Epithelial cell of proximal tubule (primary cell): ENCODE measurements at regions not wholly inside any gene's neighbourhood (a gene's known extent, or its start where the extent isn't known, plus 50 kb on each side); places are given as distances from the start of the nearest gene placed in this dataset.
A peak's percentile ranks its signal among the peaks of the same experiment; 100 is the strongest.
"Not testable (repeated sequence)": the region's sequence is repeated elsewhere in the genome, so short reads cannot be mapped to it uniquely, and the experiment has no call there.

Experiments used
- DNase-seq: peaks from one replicate; pipeline ENCODE4 v3.0.0-alpha.2; 2011; ENCODE audit warnings: low read depth
- H3K4me3 ChIP-seq: 2 replicates; pipeline ENCODE4 v1.5.1; 2011; ENCODE audit warnings: low read depth, mild to moderate bottlenecking, low read length
- TF ChIP-seq, protein P1 (sequence below): conservative IDR thresholded peaks from 2 replicates; pipeline ENCODE4 v1.5.1; 2012; ENCODE audit warnings: low read depth, mild to moderate bottlenecking, low read length

DNA sequence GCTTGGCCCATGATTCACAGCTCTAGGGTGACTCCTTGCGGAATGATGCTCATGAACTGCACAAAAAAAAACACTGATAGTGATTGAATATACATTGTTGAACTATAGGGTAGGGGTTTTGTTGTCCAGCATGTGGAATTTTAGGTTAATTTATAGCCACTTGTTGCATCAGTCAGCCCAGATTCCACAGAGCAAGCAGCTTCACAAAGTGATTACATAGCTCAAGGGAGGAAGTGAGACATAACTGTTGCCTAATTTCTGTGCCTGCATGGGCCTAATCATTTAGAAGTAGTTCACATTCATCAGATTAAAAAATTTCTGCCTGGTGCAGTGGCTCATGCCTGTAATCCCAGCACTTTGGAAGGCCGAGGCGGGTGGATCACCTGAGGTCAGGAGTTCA lies 142.2 kb upstream of the ZNF722 start:
- not testable (repeated sequence) for DNase-seq, H3K4me3 ChIP-seq

DNA sequence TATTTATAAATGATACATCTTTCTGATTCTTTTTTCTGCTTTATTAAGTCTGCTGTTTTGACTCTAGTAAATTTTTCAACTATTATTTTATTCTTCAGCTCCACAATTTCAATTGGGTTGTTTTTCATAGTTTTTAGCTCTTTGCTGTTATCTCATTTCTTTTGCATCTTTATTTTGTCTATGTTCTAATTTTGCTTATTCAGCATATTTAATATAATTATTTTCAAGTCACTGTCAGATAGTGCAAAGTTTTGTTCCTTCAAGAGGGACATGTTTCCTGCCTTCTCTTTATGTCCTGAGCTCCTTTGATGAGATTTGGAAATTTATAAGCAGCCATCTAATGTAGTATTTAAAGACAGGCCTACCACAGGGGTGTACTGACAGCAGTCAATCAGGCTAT lies 131.5 kb upstream of the ZNF722 start:
- no peak overlapping the region for H3K4me3 ChIP-seq
- DNase-seq, result no peak
- TF ChIP-seq, protein P1, sequence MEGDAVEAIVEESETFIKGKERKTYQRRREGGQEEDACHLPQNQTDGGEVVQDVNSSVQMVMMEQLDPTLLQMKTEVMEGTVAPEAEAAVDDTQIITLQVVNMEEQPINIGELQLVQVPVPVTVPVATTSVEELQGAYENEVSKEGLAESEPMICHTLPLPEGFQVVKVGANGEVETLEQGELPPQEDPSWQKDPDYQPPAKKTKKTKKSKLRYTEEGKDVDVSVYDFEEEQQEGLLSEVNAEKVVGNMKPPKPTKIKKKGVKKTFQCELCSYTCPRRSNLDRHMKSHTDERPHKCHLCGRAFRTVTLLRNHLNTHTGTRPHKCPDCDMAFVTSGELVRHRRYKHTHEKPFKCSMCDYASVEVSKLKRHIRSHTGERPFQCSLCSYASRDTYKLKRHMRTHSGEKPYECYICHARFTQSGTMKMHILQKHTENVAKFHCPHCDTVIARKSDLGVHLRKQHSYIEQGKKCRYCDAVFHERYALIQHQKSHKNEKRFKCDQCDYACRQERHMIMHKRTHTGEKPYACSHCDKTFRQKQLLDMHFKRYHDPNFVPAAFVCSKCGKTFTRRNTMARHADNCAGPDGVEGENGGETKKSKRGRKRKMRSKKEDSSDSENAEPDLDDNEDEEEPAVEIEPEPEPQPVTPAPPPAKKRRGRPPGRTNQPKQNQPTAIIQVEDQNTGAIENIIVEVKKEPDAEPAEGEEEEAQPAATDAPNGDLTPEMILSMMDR, result no peak

DNA sequence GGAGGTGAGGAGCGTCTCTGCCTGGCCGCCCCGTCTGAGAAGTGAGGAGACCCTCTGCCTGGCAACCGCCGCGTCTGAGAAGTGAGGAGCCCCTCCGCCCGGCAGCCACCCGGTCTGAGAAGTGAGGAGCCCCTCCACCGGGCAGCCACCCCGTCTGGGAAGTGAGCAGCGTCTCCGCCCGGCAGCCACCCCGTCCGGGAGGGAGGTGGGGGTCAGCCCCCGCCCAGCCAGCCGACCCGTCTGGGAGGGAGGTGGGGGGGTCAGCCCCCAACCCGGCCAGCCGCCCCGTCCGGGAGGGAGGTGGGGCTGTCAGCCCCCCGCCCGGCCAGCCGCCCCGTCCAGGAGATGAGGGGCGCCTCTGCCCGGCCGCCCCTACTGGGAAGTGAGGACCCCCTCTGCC lies 124.4 kb upstream of the ZNF722 start:
- DNase-seq, H3K4me3 ChIP-seq: not testable (repeated sequence)

DNA sequence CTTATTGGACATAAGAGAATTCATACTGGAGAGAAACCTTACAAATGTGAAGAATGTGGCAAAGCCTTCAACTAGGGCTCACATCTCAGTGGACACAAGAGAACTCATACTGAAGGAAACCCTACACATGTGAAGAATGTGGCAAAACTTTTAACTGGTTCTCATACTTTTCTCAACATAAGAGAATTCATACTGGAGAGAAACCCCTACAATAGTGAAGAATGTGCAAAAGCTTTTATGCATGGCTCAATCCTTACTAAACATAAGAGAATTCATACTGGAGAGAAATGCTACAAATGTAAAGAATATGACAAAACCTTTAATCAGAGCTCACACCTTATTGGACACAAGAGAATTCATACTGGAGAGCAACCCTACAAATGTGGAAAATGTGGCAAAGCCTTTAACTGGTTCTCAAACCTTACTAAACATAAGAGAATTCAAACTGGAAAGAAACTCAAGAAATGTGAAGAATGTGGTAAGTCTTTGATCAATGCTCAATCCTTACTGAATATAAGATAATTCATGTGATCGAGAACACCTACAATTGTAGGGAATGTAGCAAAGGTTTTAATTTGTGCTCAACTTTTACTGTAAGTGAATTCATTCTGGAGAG lies 121.8 kb upstream of the ZNF722 start:
- no peak for DNase-seq

DNA sequence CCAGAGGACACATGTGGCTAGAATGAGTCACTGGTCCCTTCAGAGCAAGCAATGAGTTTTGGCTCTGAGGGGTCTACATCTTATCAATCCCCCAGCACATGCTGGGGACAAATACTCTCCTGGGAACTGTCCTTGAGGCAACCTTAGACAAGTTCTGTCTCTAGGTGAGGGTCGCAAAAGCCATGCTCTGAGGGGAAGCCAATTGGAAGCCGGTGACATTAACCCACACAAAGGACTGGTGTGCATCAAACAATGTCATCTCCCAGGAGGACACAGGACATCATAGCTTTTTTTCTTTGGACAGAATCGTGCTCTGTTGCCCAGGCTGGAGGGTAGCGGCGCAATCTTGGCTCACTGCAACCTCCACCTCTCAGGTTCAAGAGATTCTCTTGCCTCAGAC lies 111.6 kb upstream of the ZNF722 start:
- DNase-seq, result no peak
- H3K4me3 ChIP-seq, result no peak overlapping the region
- TF ChIP-seq, protein P1, result no peak

More for the DNA sequence above, 121.8 kb upstream of the ZNF722 start:
- TF ChIP-seq, protein P1, result no peak
- no peak overlapping the region for H3K4me3 ChIP-seq

DNA sequence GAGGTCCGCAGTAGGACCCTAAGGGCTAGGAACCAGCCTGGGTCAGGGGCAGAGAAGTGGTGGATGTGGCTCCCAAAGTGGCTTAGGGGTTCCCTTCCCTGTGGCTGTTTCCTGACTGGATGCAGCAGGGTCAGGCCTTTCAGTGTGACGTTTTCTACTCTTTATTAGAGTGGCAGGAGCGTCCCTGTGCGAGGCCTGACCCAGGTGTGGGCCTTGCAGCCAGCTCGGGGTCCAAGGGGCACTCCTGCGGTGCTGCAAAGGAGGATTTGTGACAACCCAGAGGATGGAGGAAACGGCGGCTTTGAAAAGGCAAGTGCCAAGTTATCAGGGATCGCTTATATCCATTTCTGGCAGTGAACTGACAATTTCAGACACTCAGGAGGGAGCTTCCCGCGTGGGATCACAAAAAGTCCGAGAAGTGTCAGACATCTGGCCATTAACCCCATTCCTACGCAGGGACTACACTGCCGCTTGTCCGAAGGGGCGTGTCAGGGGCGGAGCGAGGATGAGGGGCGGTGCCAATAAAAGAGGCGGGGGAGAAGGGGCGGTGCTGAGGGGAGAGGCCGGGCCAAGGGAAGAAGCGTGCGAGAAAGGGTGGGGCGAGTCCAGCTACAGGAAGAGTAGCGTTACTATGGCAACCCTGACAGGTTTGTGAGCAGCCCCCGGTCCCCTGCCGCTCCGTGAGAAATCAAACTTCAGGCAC lies 98.8 kb upstream of the ZNF722 start:
- H3K4me3 ChIP-seq, result peak overlapping the region; percentile 63
- no peak for DNase-seq
- TF ChIP-seq, protein P1, result no peak

DNA sequence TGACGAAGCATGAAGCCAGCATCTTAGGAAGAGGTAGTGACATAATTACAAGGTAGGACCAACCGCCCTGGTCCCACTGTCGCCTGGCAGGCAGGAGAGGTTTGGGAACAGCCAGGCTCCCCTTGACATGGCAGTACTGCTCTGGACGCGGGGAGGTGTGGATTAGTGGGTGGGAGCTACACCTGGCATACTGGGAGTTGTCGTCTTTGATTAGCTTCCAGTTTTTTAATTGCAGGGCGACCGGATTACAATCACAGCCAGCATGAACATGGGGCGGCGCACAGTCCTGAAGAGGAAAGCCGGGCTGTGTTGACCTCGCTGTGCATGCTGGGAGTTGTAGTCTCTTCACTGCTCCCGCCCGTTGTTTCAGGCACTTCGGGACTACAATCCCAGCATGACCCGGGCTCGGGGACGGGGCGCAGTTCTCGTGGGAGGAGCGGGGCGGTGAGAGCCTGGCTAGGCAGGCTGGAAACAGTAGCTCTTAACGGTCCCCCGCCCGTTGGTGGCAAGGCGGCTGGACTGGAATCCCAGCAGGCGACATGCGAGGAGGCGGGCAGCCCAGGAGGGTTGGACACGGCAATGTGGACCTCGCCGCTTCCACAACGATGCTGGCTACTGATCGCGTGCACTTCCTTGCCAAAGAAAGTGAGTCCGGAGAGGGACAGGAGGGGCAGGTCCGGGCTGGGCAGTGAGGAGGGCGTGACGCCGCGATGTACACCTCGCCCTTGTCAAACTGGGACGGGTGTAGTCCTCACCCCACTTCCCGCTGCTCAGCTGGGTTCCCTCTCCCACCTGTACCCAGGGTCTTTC lies 98.0 kb upstream of the ZNF722 start:
- H3K4me3 ChIP-seq, result peak overlapping the region; percentile 63
- peak; percentile 35 for DNase-seq
- TF ChIP-seq, protein P1, result no peak

DNA sequence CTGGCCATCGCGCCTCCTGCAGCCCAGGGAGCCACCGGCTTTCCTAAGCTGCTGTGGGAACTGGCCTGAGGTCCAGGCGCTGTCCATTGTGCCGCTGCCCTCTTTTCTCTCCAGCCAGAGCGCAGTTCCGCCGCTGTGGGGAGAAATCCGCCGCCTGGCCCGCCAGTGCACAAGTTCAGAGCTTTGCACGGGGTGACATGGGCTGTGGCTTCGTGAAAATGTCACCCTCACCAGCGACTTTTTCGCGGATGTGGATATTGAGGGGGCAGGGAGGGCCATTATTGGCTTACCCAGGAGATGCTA lies 97.5 kb upstream of the ZNF722 start:
- DNase-seq, result not testable (repeated sequence)
- peak overlapping the region; percentile 63 for H3K4me3 ChIP-seq
